ENCODE measurements at regions not wholly inside any gene's neighbourhood (a gene's known extent, or its start where the extent isn't known, plus 50 kb on each side); places are given as distances from the start of the nearest gene placed in this dataset.

DNA sequence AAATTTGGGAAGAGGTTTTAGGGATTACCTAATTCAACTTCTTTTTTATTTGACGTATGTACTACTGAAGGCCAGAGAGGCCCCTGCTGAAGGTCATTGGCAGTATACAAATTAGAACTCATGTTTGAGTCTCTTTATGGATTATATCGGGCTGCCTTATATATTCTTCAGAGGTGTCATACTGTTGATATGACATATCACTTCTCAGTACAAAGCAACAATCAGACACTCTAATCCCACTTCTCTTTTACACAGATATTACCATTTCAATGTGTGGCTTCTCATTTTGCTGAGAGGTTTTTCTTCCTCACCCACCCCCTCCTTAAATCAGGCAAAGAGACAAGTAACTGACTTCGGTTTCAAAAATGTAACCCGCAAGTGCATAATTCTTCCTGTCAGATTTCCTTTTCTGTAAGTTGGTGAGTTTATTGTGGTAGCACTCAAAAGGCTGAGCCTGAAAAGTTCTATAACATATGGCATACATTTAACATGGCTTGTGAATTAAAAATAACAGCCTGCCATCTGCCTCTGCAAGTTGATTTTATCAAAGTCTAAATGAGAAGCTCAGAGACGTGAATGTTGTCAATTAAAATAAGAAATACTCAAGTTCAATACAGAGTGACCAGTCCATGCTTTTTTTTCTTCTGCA is 163.6 kb upstream of the RORB start:
- Histone ChIP-seq H3K27me3 (no peaks in the 10 kb centered on the region), H3K9me3 (no peaks in the 10 kb centered on the region), H3K36me3 (no peaks in the 10 kb centered on the region), H3K4me1 (no peaks in the 10 kb centered on the region), H3K4me3 (no peak overlapping the region), H3K27ac (no peak overlapping the region)
- 43 to 47% methylated on average over 5 of the region's 5 CpGs for WGBS, 2 donors
- no peak for TF ChIP-seq CTCF (IDR thresholded peaks at IDR 0.05)
- no peak for TF ChIP-seq POLR2A (IDR thresholded peaks at IDR 0.05)
- no peak for TF ChIP-seq POLR2AphosphoS5 (IDR thresholded peaks at IDR 0.05)
- no peak for TF ChIP-seq EP300 (IDR thresholded peaks at IDR 0.05)
- DNase-seq (no peak), ATAC-seq (ENCODE audit: low FRiP score in 2 of 2) (no peak)

DNA sequence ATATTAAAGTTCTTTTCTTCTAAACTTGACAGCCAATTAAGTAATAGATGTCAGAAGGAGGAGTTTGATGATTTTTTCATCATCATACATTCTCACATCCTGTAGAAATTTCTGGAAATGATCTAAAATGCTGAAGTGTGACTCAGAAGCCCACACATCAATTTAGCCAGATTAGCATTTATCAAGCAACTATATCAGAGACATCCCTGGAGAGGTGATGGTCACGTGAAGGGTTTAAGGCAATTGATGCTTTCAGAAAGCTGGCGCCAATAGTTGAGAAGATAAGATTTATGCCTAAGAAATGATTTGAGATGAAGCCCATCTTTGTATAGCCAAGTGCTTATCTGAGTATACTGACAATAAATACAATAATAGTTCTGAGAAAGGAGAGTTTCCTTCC is 162.9 kb upstream of the RORB start:
- Histone ChIP-seq H3K36me3 (no peaks in the 10 kb centered on the region), H3K4me1 (no peaks in the 10 kb centered on the region), H3K4me3 (no peak overlapping the region), H3K27me3 (no peaks in the 10 kb centered on the region), H3K27ac (no peak overlapping the region), H3K9me3 (no peaks in the 10 kb centered on the region)
- WGBS, 2 donors = 80 to 82% methylated on average over 2 of the region's 2 CpGs
- TF ChIP-seq POLR2AphosphoS5 (IDR thresholded peaks at IDR 0.05) = no peak
- no peak for ATAC-seq (ENCODE audit: low FRiP score in 2 of 2)
- DNase-seq = no peak

DNA sequence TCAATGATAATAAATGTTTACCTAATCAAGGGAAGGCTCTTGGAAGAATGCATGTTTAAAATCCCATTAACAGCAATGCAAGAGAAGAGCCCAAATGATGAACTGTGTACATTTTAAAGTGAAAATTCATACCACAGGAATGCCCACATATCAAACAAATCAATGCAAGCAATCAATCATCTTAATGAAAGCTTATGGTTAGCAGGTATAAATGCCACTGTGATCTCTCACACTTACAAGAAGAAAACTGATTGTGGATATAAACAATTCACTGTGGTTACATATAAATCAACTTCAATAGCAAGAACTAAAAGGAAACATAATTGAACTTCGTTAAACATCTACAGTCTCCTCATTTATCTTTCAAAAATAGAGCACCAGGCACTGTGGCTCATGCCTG is 161.0 kb upstream of the RORB start:
- no peaks in the 10 kb centered on the region for H3K9me3 ChIP-seq

GRCh38 chr9:74348777-74349176 is 148.4 kb upstream of the RORB start:
- WGBS, 2 donors = 91 to 94% methylated on average over 3 of the region's 3 CpGs
- H3K27me3 ChIP-seq = no peaks in the 10 kb centered on the region
- no peaks in the 10 kb centered on the region for H3K4me1 ChIP-seq
- H3K9me3 ChIP-seq = no peaks in the 10 kb centered on the region
- DNase-seq = no peak
- H3K36me3 ChIP-seq = no peaks in the 10 kb centered on the region
- H3K27ac ChIP-seq = no peak overlapping the region
- no peak for ATAC-seq (ENCODE audit: low FRiP score in 2 of 2)
- no peak overlapping the region for H3K4me3 ChIP-seq
- TF ChIP-seq CTCF (IDR thresholded peaks at IDR 0.05) = no peak
- TF ChIP-seq EP300 (IDR thresholded peaks at IDR 0.05) = no peak
- TF ChIP-seq POLR2A (IDR thresholded peaks at IDR 0.05) = no peak
- no peak for TF ChIP-seq POLR2AphosphoS5 (IDR thresholded peaks at IDR 0.05)

More for the DNA sequence above, 161.0 kb upstream of the RORB start:
- TF ChIP-seq POLR2A (IDR thresholded peaks at IDR 0.05) (no peak), CTCF (IDR thresholded peaks at IDR 0.05) (no peak), EP300 (IDR thresholded peaks at IDR 0.05) (no peak), POLR2AphosphoS5 (IDR thresholded peaks at IDR 0.05) (no peak)
- Histone ChIP-seq H3K27me3 (no peaks in the 10 kb centered on the region), H3K27ac (no peak overlapping the region), H3K36me3 (no peaks in the 10 kb centered on the region), H3K4me1 (no peaks in the 10 kb centered on the region), H3K4me3 (no peak overlapping the region)
- ATAC-seq (ENCODE audit: low FRiP score in 2 of 2) (no peak), DNase-seq (no peak)
- WGBS, 2 donors = 36 to 50% methylated on average over 1 of the region's 1 CpG

DNA sequence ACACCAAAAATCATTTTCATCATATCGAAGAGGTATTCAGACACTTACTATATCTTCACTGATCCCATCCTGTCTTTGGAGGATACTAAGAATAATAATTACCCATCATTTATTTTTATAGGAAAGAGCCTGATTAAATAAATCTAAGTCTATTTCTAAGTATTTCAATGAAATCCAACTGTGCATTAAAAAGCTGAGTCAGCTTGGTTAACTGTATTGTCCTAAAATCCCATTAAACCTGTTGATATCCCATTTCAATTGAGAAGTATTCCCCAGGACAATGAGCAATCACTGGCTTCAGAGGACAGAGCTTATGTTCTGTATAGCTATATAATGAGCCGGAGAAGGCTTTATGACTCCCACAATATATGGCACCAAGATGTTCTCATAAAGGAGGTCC is 142.0 kb upstream of the RORB start:
- no peaks in the 10 kb centered on the region for H3K4me1 ChIP-seq
- no peaks in the 10 kb centered on the region for H3K27me3 ChIP-seq
- no peaks in the 10 kb centered on the region for H3K9me3 ChIP-seq
- TF ChIP-seq POLR2AphosphoS5 (IDR thresholded peaks at IDR 0.05) = no peak
- no peak for TF ChIP-seq EP300 (IDR thresholded peaks at IDR 0.05)
- no peak for TF ChIP-seq POLR2A (IDR thresholded peaks at IDR 0.05)
- TF ChIP-seq CTCF (IDR thresholded peaks at IDR 0.05) = no peak
- no peak overlapping the region for H3K27ac ChIP-seq
- no peak for ATAC-seq (ENCODE audit: low FRiP score in 2 of 2)
- no peaks in the 10 kb centered on the region for H3K36me3 ChIP-seq
- H3K4me3 ChIP-seq = no peak overlapping the region
- DNase-seq = no peak
- WGBS, 2 donors = 91 to 94% methylated on average over 2 of the region's 2 CpGs

Data from upper lobe of left lung (tissue), 6 donors.